NAMALWA (cell line): ENCODE measurements at regions not wholly inside any gene's neighbourhood (a gene's known extent, or its start where the extent isn't known, plus 50 kb on each side); places are given as distances from the start of the nearest gene placed in this dataset.

Source experiments
- DNase-seq: peaks from one replicate; pipeline ENCODE4 v3.0.0-alpha.2; 2015; ENCODE audit warnings: low spot score

DNA sequence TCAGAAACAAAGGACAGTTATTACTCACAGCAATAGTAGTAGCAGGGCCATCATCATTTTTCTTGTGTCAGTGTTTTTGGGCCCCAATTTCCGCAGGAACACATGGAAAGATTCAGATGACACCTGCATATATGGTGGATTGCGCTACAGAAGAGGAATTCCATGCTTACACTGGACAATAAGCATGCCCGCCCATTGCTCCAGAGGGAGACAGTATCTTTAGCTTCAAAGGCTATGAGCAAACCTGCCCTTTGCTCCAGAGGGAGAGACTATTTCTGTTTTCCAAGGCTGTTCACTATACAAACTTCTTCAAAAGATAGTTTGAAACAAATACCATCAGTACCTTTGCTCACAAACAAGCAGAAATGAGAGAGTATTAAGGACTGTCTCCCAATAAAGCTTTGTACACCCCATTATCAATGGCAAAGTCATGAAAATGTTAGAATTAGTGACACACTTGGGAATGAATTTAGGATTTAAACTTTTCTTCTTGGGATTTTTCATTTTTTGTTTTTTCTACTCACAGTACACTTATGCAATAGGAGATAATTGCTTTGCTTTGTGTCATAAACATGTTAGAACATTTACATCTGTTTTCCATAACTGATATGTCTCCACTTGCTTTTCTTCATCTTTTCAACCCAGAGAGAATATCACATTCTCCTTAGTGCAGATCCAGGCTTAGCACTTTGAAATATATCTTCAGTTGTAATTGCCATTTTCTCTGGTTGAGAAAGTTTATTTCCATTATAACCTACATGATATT is 564.5 kb upstream of the ZNF717 start:
- no peak for DNase-seq

DNA sequence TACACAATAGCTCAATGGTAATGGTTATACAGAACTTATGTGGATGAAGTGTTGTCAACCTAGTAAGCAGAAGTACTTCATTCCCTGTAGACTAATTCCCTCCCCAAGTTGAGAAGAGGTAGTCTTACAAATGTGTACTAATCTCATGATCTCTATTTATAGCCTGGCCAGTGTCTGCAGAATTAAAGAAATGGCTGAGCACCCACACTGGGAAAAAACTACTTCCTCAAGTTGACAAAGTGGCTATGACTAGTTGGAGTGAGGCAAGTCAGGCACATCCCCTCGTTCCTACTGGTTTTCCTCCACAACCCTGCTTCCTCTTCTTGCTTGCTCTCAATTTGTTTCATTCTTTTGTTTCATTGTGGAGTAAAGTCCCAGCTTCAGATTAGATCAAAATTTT is 566.7 kb upstream of the ZNF717 start:
- no peak for DNase-seq

DNA sequence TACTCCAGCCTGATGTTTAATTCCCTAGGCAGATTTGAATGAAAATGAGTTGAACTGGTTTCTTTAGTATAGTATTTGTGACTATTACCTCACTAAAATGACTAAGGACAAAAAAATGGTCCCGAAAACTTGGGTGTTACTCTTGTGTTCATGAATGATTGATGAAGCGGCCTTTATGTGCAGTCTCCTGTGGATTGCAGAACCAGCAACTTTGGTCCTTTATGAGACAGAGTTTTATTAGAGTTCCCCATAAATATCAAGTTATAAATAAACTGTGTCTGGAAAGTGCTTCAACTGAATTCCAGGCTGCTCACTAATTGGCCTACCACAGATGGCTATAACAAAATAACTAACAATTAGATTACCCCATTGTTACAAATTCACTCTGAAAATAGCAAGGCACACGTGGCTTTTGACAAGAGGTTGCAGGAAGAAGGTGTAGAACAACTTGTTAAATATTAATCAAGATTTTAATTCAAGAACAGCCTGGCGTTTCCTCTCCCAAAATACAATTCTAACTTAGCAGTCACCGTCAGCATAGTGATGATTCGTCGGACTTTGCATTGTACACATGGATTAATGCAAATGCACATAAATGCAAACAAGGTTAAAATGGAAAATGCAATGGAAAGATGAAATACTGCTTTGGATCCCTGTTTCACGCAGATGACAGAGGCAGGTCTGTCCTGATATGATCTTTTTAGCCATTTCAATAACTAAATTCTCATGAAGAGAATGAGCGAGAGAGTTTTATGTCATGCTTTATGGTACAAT is 567.3 kb upstream of the ZNF717 start:
- no peak for DNase-seq

DNA sequence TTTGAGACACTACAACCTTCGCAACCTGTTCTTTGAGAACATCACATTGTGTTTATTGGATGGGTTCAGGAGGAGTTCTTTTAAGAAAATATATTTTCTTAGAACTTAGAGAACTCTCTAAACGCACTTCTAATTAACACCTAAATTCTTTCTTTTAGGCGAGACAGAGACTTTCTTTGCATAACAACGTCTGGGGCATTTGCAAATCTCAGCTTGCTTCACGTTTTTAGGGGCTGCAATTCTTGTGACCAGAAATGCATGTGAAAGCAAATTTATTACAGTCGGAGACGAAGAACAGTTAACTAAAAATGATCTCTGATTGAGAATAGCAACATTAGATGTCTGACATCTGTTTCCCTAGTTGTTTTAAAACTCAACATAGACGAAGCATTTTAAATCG is 568.3 kb upstream of the ZNF717 start:
- no peak for DNase-seq

DNA sequence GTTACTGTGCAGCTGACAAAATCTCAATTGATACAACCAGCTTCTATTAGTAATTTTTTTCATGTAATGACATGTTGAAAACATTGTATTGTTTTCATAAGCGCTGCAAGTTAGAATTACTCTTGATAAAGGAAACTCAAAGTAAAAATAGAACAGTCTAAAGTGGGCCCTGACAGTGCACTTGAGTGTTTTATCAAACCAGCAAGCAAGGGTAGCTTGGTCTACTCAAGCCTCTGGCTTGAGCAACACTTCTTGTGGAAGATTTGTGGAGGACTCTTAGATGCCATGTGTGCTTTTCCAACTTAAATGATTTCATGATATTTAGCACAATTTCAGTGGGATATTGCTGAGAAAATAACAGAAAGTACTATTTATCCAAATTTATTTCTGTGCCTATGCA is 575.7 kb upstream of the ZNF717 start:
- DNase-seq, result no peak

DNA sequence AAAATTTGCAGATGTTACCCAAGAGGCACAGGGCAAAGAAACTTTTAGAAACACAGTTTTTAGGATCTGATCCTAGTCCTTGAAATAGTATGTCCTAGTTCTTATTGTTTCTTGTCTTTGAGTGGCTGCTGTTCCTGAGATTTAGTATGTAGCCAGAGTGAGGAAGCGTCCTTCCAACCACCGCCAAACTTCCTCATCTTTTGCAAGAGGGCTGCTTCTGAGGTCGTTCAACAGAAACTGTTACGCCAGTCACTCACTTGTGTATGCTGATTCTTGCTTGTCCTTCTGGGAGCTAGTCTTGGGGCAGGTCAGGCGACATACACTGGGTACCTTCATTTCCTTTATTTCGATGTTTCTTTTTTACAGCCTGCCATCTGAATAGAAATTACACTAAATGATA is 577.3 kb upstream of the ZNF717 start:
- no peak for DNase-seq

DNA sequence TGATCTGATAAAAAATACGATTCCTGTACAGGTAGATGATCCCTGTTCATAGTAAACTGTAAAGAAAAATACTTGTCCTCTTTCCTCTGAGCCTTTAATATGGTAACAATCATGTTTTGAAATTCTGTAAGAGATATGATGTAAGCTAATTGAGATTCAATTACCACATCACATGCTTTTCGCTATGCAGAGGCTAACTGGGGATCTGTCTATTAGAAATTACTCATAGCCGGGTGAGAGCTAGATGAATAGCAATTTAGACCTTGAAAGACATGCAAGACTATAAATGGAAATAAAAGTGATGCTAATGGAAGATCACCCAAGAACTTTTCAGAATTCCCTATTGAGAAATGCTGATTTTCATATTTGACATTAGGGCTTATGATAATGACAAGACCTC is 579.9 kb upstream of the ZNF717 start:
- DNase-seq, result no peak

DNA sequence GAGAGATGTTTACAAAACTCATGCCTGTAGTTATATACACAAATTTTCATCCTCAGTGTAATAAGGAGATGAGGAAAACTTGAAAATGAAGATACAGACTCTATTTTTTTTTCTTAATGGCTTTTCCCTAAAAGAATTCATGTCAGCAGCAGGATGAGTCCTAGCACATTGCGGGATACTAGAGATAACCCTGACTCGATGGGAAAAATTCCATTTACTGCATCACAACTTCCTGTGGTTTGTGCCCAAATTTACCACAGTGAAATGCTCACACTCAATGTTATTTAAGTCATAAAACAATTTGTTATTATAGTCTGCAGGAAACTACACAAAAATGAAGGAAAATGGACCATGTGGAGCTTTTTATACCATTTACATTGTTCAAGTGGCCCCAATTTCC is 581.9 kb upstream of the ZNF717 start:
- no peak for DNase-seq

DNA sequence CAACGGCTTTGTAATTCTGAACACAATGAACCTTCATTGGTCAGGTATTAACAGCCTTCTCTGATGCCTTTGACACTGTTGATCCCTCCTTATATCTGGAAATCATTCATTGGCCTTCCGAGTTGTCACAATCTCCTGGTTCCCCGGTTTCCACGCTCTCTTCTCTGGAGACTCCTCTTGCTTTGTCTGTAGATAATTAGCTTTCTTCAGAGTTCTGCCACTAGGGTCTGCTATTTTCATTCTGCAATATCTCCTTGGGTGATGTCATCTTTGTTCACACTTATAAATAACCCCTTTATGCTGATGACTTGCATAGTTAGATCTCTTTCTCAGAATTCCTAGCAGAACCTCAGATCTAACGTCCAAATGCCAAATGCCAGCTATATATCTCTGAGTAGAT is 583.8 kb upstream of the ZNF717 start:
- DNase-seq, result peak; percentile 3

DNA sequence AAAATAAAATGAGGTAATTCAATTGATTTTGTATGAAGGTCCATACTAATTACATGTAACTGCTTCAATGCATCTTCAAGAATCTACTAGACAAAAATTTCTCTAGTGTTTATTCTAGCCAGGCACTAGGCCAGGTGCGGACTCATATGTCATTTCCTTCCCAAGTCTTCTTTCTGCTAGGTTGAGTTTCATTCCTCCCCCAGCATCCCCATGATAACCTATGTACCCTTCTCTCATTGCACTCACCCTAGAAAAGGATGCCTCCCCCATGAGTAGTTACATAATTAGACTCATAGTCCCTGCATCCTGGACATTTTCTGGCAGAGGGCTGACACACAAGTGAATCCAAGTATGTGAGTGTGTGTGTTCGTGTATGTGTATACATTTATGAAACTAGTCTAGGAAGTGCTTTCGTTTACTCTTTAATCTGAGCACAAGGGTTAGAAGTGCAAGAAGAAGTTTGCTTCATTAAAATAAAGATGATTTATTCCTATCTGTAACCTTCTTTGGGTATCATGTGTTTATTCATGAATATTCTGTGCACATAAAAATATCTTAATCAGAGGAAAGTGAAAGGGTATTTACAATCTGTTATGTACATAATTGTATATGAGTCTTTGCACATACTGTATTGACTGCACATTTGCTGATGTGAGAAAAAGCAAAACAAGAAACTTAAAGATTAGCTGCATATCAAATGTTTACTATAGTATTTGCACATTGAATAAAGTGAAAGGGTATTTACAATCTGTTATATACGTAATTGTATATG is 585.6 kb upstream of the ZNF717 start:
- DNase-seq, result no peak

DNA sequence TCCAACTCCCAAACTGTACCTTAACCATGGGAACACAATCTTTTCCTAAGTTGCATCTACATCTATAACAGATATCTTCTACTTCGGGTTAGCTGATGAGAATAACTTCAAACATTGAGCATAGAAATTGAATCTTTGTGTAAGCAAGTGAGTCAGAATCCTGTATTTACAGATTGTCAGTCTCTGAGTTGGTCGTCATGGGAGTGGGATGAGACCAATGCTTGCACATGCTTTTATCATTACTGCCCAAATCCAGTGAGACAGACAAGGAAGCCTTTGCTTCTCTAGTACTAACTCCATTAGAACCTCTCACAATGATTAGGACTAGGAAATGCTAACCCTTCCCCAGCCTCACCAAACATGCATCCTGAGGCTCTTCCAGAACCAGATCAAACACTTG is 587.1 kb upstream of the ZNF717 start:
- DNase-seq, result no peak

DNA sequence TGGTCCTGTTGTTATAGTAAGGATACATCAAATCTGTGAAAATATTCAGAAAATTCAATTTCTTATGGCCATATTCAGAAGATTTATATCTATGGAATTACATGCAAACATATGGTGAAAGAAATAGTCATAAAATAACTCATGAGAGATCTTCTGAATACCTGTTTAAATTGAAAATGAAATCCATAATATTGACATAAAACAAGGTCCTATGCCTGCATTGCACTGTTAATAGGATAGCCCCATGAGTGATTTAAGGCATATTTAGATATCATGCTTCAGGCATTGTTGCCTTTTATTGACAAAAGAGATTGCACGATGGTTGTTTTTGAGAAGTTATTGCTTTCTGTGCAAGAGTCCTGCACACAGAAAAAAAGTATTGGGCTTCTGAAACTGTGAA is 591.7 kb upstream of the ZNF717 start:
- DNase-seq, result no peak

DNA sequence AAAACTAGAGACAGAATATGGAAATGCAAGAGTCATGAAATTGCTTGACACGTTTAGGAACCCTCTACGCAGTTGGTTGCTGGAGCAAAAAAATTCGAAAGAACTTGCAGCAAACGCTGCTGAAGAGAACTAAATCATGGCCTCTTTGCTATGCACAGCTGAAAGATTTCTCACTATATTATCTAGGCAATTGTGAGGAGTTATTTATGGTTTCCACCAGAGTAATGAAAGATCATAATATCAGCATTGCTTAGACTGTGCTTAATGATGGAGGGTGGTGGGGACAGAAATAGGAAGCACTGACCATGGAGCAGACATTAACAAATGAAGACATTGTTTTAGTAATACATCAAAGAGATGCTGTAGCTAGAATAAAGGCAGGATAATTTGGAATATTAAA is 593.4 kb upstream of the ZNF717 start:
- DNase-seq, result no peak

DNA sequence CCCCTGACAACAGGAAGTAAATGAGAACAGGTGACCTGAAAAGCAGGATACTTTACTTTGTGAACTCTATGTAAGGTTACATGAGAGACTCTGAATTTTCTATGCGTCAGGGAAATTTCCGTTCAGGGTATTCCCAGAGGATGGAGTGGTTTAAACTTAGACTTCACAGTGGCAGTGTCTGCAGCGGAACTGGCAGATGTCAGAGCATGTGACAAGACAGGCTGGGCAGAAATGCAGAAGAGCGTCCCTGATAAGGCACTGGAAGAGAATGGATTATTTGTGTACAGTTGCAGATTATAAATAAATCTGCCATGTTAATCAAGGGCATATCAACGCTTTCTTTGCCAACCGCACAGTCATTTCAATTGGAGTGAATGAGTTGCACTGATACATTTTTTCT is 598.4 kb upstream of the ZNF717 start:
- DNase-seq, result no peak

DNA sequence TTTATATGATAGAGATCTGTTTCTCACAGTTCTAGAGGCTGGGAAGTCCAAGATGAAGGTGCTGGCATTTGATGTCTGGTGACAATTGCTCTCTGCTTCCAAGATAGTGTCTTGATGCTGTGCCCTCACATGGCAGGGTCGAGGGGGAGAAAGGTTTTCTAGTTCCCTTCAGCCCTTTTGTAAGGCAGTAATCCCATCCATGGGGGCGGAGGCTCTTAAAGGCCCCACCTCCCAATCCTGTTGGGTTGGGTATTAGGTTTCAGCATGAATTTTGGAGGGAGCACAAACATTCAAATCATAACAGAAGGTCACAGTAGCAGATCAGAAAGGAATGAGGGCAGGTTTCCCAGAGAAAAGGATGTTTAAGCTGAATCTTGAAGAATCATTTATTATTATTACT is 601.7 kb upstream of the ZNF717 start:
- no peak for DNase-seq

DNA sequence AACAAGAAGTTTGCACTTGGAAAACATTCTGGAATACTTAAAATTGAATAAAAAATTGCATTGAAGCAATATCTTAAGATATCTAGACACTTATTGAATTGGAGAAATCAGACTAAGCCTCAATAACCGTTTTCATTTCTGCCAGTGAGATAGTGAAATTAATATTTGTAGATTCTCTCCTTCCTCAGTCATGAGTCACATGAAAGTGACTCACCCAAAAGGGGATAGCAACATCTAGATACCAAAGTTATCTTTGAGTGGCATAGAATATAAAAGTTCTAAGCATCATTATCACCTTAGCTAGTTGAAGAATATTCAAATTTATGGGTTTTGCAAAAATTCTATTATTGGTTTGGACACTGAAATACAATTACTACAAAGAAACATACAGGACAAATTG is 614.8 kb upstream of the ZNF717 start:
- no peak for DNase-seq

DNA sequence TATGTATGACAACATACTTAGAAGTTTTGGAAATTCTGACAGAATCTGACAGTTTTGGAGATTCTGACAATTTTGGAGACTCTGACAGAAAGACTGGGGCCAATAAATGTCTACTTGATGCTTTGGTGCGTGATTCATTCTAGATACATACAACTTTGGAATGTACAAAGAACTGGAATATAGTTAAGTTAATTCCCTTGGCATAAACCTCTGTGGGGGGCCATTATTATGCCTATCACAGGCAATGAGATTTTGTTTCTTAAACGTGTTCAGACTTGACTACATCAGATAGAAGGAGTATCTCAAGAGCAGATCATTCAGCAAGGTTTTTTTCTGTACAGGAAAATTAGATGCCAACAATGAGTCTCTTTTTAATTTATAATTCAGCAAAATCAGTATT is 617.6 kb upstream of the ZNF717 start:
- no peak for DNase-seq

DNA sequence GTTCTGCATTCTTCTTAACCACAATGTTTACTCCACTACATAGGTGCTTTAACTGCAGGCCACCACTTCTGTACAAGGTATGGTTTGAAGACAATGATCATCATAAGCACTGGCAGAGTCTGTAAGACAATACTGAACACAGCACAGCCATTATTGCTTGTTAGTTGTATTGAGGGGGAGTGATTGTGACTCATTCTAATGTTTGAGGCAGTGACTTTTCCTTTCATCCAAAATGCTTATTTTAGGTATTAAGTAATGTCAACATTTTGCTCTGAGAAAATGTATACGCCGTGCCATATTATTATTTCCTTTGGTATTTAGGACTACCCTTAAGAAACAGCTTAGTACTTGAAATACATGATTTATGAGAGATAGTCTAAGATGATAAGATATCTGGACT is 618.2 kb upstream of the ZNF717 start:
- DNase-seq, result no peak

DNA sequence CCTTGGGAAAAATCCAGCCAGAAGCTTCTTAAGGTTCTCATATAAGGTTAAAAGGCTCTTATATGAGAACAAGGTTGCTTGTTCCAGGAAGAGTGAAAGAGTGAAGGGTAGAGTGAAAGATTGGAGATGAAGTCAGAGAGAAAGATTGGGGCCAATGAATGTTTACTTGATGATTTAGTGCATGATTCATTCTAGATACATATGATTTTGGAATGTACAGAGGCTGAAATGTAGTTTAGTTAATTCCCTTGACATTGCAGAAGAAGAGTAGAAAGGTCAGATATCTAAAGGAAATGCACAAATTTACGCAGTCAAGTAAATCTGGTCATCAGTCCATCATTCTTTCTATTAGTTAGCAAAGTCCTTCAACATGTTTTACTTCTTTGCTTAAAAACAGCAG is 619.8 kb upstream of the ZNF717 start:
- no peak for DNase-seq

DNA sequence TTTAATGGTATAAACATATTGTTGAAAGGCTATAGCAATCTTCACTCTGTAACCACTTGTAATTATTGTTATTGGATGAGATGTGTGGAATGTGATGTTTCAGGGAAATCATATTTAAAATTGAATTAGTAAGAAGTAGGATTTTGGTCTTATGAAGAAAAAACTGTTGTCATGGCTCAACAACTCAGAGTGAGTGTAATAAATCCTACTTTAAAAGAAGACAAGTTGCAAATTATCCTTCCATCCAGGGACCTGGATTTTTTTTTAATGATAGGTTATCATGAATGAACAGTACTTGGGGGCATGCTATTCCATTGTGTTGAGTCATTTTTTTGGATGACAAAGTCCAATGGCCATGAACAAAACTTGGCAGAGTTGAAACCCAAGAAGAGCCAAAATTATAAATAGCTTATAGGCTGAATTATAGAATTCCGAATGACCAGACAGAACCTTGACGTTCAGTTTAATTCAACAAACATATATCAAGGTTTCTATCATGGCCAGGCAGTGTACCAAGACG is 625.5 kb upstream of the ZNF717 start:
- DNase-seq, result no peak

DNA sequence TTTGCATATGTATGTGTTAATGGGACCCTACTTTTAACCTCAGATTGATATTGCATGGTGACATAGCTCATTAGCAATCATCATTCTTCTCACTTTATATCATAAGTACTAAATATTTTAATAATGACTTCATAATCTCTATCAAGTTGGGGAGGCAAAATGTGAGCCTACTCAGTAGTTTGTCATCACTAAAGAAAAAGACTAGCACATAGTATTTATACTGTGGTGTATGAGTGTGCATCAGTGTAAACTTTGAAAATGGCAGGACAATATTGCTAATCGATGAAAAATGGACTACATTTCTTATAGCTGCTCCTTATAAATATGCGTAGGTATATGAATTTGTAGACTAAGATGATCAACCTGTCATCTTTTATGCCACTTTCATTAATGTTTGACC is 624.5 kb upstream of the ROBO2 start:
- DNase-seq, result no peak

DNA sequence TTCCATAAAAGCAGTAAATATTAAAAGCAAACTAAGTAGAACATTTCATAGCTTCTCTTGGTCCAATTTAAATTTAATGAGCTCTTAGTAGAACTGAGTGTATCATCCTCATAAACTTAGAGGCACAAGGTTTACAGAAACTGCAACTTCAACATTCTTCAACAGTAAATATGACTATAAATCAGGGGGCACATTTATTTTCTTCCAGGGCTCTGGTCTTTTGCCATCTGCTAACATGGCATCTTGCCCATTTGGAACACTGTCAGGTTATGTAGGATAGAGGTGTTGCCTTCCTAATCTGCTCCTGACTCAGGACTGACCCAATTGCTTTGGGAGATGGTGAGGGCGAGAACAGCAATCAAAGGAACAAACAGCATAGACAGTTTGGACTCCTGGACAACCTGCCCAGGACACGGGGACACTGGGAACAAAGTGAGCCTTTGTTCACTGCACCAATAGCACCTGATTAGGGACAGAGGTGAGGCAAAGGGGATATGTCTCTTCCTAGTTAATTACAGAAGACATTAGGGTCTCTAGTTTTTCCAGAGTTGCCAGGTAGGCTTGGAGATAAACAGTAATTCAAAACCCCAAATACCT is 610.2 kb upstream of the ROBO2 start:
- no peak for DNase-seq
